ENCODE measurements at regions not wholly inside any gene's neighbourhood (a gene's known extent, or its start where the extent isn't known, plus 50 kb on each side); places are given as distances from the start of the nearest gene placed in this dataset.

GRCh38 chr13:109376936-109377335 lies 409.4 kb downstream of the IRS2 start:
- Histone ChIP-seq H3K27me3 (no peaks in the 10 kb centered on the region), H3K4me1 (no peaks in the 10 kb centered on the region), H3K9me3 (no peaks in the 10 kb centered on the region), H3K4me3 (no peak overlapping the region), H3K27ac (no peak overlapping the region), H3K36me3 (no peaks in the 10 kb centered on the region)
- intact Hi-C loops (cut with DNase I; ENCODE audit: low total_unique reads): no loop called here
- TF ChIP-seq POLR2A (IDR thresholded peaks at IDR 0.05) (no peak), CTCF (IDR thresholded peaks at IDR 0.05) (no peak)
- DNase-seq: no peak

- intact Hi-C loops (cut with DNase I; ENCODE audit: low total_unique reads): no loop called here
- TF ChIP-seq CTCF (IDR thresholded peaks at IDR 0.05) (no peak), POLR2A (IDR thresholded peaks at IDR 0.05) (no peak)
- no peak for DNase-seq
- no peaks in the 10 kb centered on the region for H3K4me1 ChIP-seq
- H3K27me3 ChIP-seq: no peaks in the 10 kb centered on the region
- H3K9me3 ChIP-seq: no peaks in the 10 kb centered on the region
- H3K27ac ChIP-seq: no peak overlapping the region
- H3K4me3 ChIP-seq: no peak overlapping the region
- H3K36me3 ChIP-seq: no peaks in the 10 kb centered on the region
Measured at GRCh38 chr13:109374609-109375200, 411.7 kb downstream of the IRS2 start.

GRCh38 chr13:109372666-109373065 lies 413.7 kb downstream of the IRS2 start:
- intact Hi-C loops (cut with DNase I; ENCODE audit: low total_unique reads): no loop called here
- Histone ChIP-seq H3K27me3 (no peaks in the 10 kb centered on the region), H3K9me3 (no peaks in the 10 kb centered on the region), H3K36me3 (no peaks in the 10 kb centered on the region), H3K4me1 (no peaks in the 10 kb centered on the region), H3K27ac (no peak overlapping the region), H3K4me3 (no peak overlapping the region)
- no peak for TF ChIP-seq CTCF (IDR thresholded peaks at IDR 0.05)
- TF ChIP-seq POLR2A (IDR thresholded peaks at IDR 0.05): no peak
- DNase-seq: no peak

GRCh38 chr13:109371066-109371465 lies 415.3 kb downstream of the IRS2 start:
- no peaks in the 10 kb centered on the region for H3K9me3 ChIP-seq
- TF ChIP-seq POLR2A (IDR thresholded peaks at IDR 0.05): no peak
- TF ChIP-seq CTCF (IDR thresholded peaks at IDR 0.05): no peak
- no peak for DNase-seq
- H3K4me1 ChIP-seq: no peaks in the 10 kb centered on the region
- H3K36me3 ChIP-seq: no peaks in the 10 kb centered on the region
- no peaks in the 10 kb centered on the region for H3K27me3 ChIP-seq
- no peak overlapping the region for H3K4me3 ChIP-seq
- intact Hi-C loops (cut with DNase I; ENCODE audit: low total_unique reads): no loop called here
- H3K27ac ChIP-seq: no peak overlapping the region

GRCh38 chr13:109370496-109370895 lies 415.9 kb downstream of the IRS2 start:
- DNase-seq: no peak
- H3K4me1 ChIP-seq: no peaks in the 10 kb centered on the region
- no peaks in the 10 kb centered on the region for H3K27me3 ChIP-seq
- intact Hi-C loops (cut with DNase I; ENCODE audit: low total_unique reads): no loop called here
- no peaks in the 10 kb centered on the region for H3K9me3 ChIP-seq
- no peak for TF ChIP-seq POLR2A (IDR thresholded peaks at IDR 0.05)
- no peak for TF ChIP-seq CTCF (IDR thresholded peaks at IDR 0.05)
- H3K4me3 ChIP-seq: no peak overlapping the region
- H3K36me3 ChIP-seq: no peaks in the 10 kb centered on the region
- no peak overlapping the region for H3K27ac ChIP-seq
